PC-9 (cell line): ENCODE measurements at regions not wholly inside any gene's neighbourhood (a gene's known extent, or its start where the extent isn't known, plus 50 kb on each side); places are given as distances from the start of the nearest gene placed in this dataset.

Experiments
- BruUV-seq: library from RNA; stranded (reverse); fragments of 400-500 nt; replicated peaks from 2 replicates; lab custom pipeline; 2021; lab: Mats Ljungman, UMichigan
- CTCF ChIA-PET: fragments of 300-600 bp; sonication (Branson Sonifier 250); formaldehyde crosslinking; loops from one replicate; lab custom pipeline; 2022; ENCODE audit warnings: antibody characterized with exemption; lab: Charles Lee
- POLR2A ChIA-PET: fragments of 300-600 bp; sonication (Branson Sonifier 250); formaldehyde crosslinking; loops from one replicate; lab custom pipeline; 2022; ENCODE audit warnings: antibody characterized with exemption; ENCODE audit not compliant: unreplicated experiment; lab: Charles Lee
- DNase-seq, 2 experiments: peaks; one replicate each; pipeline versions ENCODE4 v3.0.0 to v3.0.0-alpha.2; 2015 to 2022; ENCODE audit warnings: mixed read lengths in 1 of 2
- H2AFZ ChIP-seq: fragments of 200-600 bp; sonication (generic); 2 replicates; pipeline ENCODE4 v1.8.1; 2017; ENCODE audit warnings: antibody characterized with exemption
- H3F3A ChIP-seq: fragments of 200-600 bp; sonication (generic); 2 replicates; pipeline ENCODE4 v1.8.1; 2017; ENCODE audit warnings: antibody characterized with exemption, mild to moderate bottlenecking, low read depth; ENCODE audit not compliant: insufficient read depth
- H3K27ac ChIP-seq: fragments of 200-600 bp; sonication (generic); 2 replicates; pipeline ENCODE4 v1.6.1; 2016; ENCODE audit warnings: mixed run types
- H3K27me3 ChIP-seq: fragments of 200-600 bp; sonication (generic); 2 replicates; pipeline ENCODE4 v1.6.1; 2016; ENCODE audit warnings: low read depth, mixed run types; ENCODE audit not compliant: insufficient read depth
- H3K36me3 ChIP-seq: fragments of 200-600 bp; sonication (generic); 2 replicates; pipeline ENCODE4 v1.6.1; 2016; ENCODE audit warnings: low read depth, mixed run types
- H3K4me1 ChIP-seq: fragments of 200-600 bp; sonication (generic); replicated peaks from 2 replicates; pipeline ENCODE4 v1.6.1; 2016; ENCODE audit warnings: mixed run types; ENCODE audit not compliant: insufficient read depth
- H3K4me2 ChIP-seq: fragments of 200-600 bp; sonication (generic); 2 replicates; pipeline ENCODE4 v1.6.1; 2017; ENCODE audit warnings: mixed run types
- H3K4me3 ChIP-seq: fragments of 200-600 bp; sonication (generic); 2 replicates; pipeline ENCODE4 v1.6.1; 2016; ENCODE audit warnings: mixed run types
- H3K79me2 ChIP-seq: fragments of 200-600 bp; sonication (generic); 2 replicates; pipeline ENCODE4 v1.6.1; 2017; ENCODE audit warnings: low read depth, mixed run types
- H3K9me2 ChIP-seq: fragments of 200-600 bp; sonication (generic); 2 replicates; pipeline ENCODE4 v1.8.1; 2017; ENCODE audit warnings: mild to moderate bottlenecking; ENCODE audit not compliant: insufficient read depth
- H3K9me3 ChIP-seq: fragments of 200-600 bp; sonication (generic); 2 replicates; pipeline ENCODE4 v1.8.1; 2016; ENCODE audit warnings: low read depth; ENCODE audit not compliant: insufficient read depth
- H4K20me1 ChIP-seq: fragments of 200-600 bp; sonication (generic); 2 replicates; pipeline ENCODE4 v1.8.1; 2017; ENCODE audit not compliant: insufficient read depth
- EZH2 ChIP-seq: fragments of 200-600 bp; sonication (generic); IDR thresholded peaks from 2 replicates; pipeline ENCODE4 v1.8.0; 2017; ENCODE audit warnings: antibody characterized with exemption, low read depth
- intact Hi-C: fragments of 100-400 bp; cut with micrococcal nuclease; formaldehyde crosslinking; loops from one replicate; pipeline ENCODE4 v1.10.0; 2022; ENCODE audit not compliant: unreplicated experiment
- TF ChIP-seq, protein P1 (sequence below): fragments of 200-600 bp; sonication (generic); conservative IDR thresholded peaks from 2 replicates; pipeline ENCODE4 v1.6.1; 2017; ENCODE audit warnings: mixed run types, antibody characterized with exemption, mild to moderate bottlenecking, moderate library complexity

DNA sequence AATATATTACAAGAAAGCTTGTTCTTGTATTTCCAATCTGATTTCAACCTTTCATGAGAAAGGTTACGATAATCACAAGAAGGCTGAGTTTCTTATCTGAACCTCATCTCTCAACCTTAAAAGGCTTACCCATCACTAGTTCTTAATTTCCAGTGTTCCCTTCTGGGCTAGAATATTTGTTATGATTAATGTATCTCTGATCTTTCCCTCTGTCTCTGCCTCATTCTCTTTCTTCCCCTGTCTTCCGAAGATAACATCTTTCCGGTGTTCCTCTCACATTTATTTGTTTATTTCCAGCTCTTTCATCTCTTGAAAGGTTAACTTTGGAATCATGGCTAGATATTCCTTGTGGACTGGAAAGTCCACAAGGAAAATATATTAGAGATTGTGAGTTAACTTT lies 255.9 kb downstream of the SLC6A15 start:
- intact Hi-C loops = no loop called here
- Histone ChIP-seq H3K4me3 (no peak overlapping the region), H3K36me3 (no peaks in the 10 kb centered on the region), H3F3A (no peaks in the 10 kb centered on the region), H2AFZ (no peak overlapping the region), H3K79me2 (no peaks in the 10 kb centered on the region), H3K4me1 (no peaks in the 10 kb centered on the region), H3K27ac (no peak overlapping the region), H4K20me1 (no peaks in the 10 kb centered on the region), H3K9me3 (no peaks in the 10 kb centered on the region), H3K9me2 (no peaks in the 10 kb centered on the region; the same call in 1 of the 2 replicates), H3K27me3 (no peaks in the 10 kb centered on the region), H3K4me2 (no peak overlapping the region)
- POLR2A ChIA-PET = interaction anchor here (0.6 kb wide), 1 partner anchor 57 kb away, joined by 5 read pairs; no protein-coding TSS in a partner anchor
- no peak for DNase-seq
- no peak for TF ChIP-seq EZH2
- TF ChIP-seq, protein P1, sequence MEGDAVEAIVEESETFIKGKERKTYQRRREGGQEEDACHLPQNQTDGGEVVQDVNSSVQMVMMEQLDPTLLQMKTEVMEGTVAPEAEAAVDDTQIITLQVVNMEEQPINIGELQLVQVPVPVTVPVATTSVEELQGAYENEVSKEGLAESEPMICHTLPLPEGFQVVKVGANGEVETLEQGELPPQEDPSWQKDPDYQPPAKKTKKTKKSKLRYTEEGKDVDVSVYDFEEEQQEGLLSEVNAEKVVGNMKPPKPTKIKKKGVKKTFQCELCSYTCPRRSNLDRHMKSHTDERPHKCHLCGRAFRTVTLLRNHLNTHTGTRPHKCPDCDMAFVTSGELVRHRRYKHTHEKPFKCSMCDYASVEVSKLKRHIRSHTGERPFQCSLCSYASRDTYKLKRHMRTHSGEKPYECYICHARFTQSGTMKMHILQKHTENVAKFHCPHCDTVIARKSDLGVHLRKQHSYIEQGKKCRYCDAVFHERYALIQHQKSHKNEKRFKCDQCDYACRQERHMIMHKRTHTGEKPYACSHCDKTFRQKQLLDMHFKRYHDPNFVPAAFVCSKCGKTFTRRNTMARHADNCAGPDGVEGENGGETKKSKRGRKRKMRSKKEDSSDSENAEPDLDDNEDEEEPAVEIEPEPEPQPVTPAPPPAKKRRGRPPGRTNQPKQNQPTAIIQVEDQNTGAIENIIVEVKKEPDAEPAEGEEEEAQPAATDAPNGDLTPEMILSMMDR = no peak
- BruUV-seq = no TSS peak
- CTCF ChIA-PET = no interaction called here

DNA sequence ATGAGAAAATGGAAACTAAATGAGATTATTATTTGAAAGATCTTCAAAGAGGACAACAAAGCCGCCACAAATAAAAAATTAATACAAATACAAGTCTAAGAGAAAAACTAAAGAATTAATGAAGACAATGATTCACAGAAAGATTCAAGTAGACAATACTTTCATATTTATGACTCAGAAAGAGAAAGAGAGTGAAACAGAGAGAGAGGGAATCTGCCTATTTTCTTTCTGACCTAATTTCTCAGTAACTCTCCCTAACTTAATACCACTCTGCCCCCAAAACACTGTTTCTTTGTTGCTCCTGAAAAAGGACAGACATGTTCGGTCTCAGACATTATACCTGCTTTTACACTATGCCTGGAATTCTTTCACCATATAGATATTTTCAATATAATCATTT lies 259.1 kb downstream of the SLC6A15 start:
- Histone ChIP-seq H3K79me2 (no peaks in the 10 kb centered on the region), H2AFZ (no peak overlapping the region), H3K4me1 (no peaks in the 10 kb centered on the region), H3K36me3 (no peaks in the 10 kb centered on the region), H3K9me2 (no peaks in the 10 kb centered on the region; the same call in 1 of the 2 replicates), H4K20me1 (no peaks in the 10 kb centered on the region), H3K4me3 (no peak overlapping the region), H3K4me2 (no peak overlapping the region), H3K27me3 (no peaks in the 10 kb centered on the region), H3K27ac (no peak overlapping the region), H3F3A (no peaks in the 10 kb centered on the region), H3K9me3 (no peaks in the 10 kb centered on the region)
- CTCF ChIA-PET = no interaction called here
- POLR2A ChIA-PET = no interaction called here
- TF ChIP-seq, protein P1 = no peak
- no peak for TF ChIP-seq EZH2
- no TSS peak for BruUV-seq
- no peak for DNase-seq
- intact Hi-C loops = no loop called here

DNA sequence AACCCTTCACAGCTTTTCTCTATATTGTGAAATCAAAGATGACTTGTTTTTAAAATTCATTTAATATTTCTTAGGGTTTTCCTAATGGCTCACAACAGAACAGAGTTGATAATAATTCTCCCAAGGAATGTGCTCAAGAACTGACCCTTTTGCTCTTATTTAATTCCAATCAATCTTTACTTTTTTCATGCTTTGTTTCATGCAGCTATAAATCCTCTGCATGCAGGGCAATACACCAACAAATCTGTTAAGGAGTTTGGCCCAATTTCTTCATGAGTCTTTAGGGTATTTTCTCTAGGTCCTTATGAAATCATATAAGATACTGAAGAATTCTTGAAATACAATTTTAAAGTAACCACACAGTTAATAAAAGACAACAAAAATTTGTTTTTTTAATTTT lies 264.2 kb downstream of the SLC6A15 start:
- H3K27me3 ChIP-seq = no peaks in the 10 kb centered on the region
- TF ChIP-seq, protein P1 = no peak
- no peak overlapping the region for H3K27ac ChIP-seq
- DNase-seq = no peak
- ChIA-PET POLR2A (no interaction called here), CTCF (no interaction called here)
- no peaks in the 10 kb centered on the region for H3F3A ChIP-seq
- no peaks in the 10 kb centered on the region for H3K9me2 ChIP-seq
- H3K9me3 ChIP-seq = no peaks in the 10 kb centered on the region
- no peaks in the 10 kb centered on the region for H3K36me3 ChIP-seq
- no peak overlapping the region for H3K4me3 ChIP-seq
- no peak overlapping the region for H3K4me2 ChIP-seq
- H2AFZ ChIP-seq = no peak overlapping the region
- no peaks in the 10 kb centered on the region for H3K79me2 ChIP-seq
- BruUV-seq = no TSS peak
- intact Hi-C loops = no loop called here
- H3K4me1 ChIP-seq = no peaks in the 10 kb centered on the region
- no peaks in the 10 kb centered on the region for H4K20me1 ChIP-seq
